GM12873 (cell line): ENCODE measurements at regions not wholly inside any gene's neighbourhood (a gene's known extent, or its start where the extent isn't known, plus 50 kb on each side); places are given as distances from the start of the nearest gene placed in this dataset.

Source experiments
- TF ChIP-seq, protein P1 (sequence below): IDR thresholded peaks from 2 replicates; pipeline ENCODE4 v1.5.1; 2012; ENCODE audit warnings: low read depth, mild to moderate bottlenecking, moderate library complexity, low read length, control low read depth; ENCODE audit not compliant: insufficient read depth; ENCODE audit errors: missing control alignments

DNA sequence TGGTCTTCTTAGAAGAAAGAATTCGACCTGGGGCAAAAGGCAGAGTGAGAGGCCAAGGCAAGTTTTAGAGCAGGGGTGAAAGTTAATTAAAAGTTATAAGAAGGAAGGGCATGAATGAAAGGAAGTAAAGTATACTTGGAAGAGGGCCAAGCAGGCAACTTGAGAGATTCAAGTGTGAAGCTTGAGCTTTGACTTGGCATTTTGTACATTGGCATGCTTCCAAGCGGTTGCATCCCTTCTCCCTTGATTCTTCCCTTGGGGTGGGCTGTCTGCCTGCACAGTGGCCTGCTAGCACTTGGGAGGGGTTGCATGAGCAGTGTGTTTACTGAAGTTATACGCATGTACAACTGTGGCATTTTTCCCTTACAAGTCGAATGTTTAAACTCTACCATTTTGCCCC lies 74.8 kb upstream of the MGAT4C start:
- TF ChIP-seq, protein P1, sequence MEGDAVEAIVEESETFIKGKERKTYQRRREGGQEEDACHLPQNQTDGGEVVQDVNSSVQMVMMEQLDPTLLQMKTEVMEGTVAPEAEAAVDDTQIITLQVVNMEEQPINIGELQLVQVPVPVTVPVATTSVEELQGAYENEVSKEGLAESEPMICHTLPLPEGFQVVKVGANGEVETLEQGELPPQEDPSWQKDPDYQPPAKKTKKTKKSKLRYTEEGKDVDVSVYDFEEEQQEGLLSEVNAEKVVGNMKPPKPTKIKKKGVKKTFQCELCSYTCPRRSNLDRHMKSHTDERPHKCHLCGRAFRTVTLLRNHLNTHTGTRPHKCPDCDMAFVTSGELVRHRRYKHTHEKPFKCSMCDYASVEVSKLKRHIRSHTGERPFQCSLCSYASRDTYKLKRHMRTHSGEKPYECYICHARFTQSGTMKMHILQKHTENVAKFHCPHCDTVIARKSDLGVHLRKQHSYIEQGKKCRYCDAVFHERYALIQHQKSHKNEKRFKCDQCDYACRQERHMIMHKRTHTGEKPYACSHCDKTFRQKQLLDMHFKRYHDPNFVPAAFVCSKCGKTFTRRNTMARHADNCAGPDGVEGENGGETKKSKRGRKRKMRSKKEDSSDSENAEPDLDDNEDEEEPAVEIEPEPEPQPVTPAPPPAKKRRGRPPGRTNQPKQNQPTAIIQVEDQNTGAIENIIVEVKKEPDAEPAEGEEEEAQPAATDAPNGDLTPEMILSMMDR, result no peak

DNA sequence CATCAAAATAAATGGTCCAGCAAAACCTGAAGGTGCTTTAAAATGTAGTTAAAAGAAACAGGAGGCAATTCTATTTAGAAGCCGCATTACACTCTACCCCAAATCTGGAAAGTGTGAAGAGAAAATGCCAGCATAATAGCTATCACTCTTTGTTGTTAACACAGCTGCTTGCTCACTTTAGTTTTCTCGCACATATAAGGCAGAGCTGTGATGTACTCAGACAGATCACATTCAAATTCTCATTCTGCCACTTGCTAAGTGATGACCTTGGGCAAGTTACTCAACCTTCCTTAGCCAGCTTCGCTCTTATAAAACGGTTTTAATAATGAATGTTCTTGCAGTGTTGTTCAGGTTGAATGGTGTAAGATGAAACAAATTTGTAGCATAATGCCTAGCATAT lies 56.0 kb upstream of the MGAT4C start:
- TF ChIP-seq, protein P1, result no peak
